GM10266 (cell line): ENCODE measurements at regions not wholly inside any gene's neighbourhood (a gene's known extent, or its start where the extent isn't known, plus 50 kb on each side); places are given as distances from the start of the nearest gene placed in this dataset.

Experiments used
- DNase-seq: peaks from one replicate; pipeline ENCODE4 v3.0.0; 2012; ENCODE audit errors: extremely low spot score
- TF ChIP-seq, protein P1 (sequence below): IDR thresholded peaks from 2 replicates; pipeline ENCODE4 v1.5.1; 2012; ENCODE audit warnings: mild to moderate bottlenecking, low read depth; ENCODE audit not compliant: control insufficient read depth, insufficient read depth; ENCODE audit errors: missing control alignments

DNA sequence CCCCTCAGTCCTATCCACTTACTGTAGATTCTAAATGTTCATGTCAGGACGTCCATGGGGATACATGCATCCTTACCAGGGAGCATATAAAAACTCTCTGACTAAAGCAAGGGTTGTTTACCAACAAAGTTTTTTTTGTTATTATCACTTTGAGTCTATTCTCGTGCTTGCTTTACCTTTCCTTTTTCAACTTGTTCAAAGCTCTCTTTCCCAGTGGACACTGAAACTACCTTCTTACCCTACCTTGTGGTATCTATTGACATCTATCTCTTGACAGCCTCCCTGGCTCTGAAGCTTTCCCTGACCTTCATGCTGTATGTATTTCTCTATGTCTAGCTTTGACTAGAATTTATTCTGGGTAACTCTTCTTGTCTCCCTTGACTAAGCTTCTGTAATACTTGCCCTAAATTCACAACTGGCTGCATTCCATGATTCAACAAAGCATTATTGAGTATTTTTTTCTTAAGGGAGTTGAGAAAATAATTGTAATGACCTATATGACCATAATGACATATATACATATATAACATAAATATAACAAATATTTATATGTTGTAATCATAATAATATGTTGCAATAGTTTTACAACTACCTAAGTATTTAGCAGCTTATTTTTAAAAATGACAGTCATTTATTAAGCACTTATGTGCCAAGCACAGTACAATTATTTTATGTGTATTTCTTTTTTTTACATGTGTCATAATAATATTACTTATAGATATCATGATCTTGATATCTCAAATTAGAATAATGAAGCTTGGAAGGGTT lies 403.4 kb upstream of the SPRY2 start:
- DNase-seq = no peak
- TF ChIP-seq, protein P1, sequence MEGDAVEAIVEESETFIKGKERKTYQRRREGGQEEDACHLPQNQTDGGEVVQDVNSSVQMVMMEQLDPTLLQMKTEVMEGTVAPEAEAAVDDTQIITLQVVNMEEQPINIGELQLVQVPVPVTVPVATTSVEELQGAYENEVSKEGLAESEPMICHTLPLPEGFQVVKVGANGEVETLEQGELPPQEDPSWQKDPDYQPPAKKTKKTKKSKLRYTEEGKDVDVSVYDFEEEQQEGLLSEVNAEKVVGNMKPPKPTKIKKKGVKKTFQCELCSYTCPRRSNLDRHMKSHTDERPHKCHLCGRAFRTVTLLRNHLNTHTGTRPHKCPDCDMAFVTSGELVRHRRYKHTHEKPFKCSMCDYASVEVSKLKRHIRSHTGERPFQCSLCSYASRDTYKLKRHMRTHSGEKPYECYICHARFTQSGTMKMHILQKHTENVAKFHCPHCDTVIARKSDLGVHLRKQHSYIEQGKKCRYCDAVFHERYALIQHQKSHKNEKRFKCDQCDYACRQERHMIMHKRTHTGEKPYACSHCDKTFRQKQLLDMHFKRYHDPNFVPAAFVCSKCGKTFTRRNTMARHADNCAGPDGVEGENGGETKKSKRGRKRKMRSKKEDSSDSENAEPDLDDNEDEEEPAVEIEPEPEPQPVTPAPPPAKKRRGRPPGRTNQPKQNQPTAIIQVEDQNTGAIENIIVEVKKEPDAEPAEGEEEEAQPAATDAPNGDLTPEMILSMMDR = no peak

- TF ChIP-seq, protein P1 = no peak
- DNase-seq = no peak
Observed at GRCh38 chr13:80742033-80742432, 401.1 kb upstream of the SPRY2 start.

- TF ChIP-seq, protein P1 = no peak
- DNase-seq = no peak
Observed at GRCh38 chr13:80740071-80740470, 399.1 kb upstream of the SPRY2 start.

DNA sequence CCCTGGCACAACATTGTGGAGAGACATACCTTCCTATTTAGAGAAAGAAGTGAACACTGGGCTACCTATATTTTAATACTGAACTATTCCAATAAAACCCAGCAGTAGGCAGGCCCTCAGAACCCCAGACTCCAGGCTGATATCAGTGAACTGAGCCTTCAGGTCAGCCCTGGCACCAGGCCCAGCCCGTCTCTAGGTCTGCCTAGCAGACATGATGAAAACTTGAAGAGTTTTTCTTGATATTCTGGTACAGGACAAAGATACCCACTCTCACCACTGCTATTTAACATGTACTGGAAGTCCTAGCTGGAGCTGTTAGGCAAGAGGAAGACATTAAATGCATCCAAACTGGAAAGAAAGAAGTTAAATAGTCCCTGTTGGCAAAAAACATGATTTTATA lies 396.6 kb upstream of the SPRY2 start:
- TF ChIP-seq, protein P1 = no peak
- DNase-seq = no peak

GRCh38 chr13:80727321-80727975 lies 386.5 kb upstream of the SPRY2 start:
- DNase-seq = no peak
- TF ChIP-seq, protein P1 = no peak

GRCh38 chr13:80726868-80727267 lies 385.9 kb upstream of the SPRY2 start:
- DNase-seq = no peak

DNA sequence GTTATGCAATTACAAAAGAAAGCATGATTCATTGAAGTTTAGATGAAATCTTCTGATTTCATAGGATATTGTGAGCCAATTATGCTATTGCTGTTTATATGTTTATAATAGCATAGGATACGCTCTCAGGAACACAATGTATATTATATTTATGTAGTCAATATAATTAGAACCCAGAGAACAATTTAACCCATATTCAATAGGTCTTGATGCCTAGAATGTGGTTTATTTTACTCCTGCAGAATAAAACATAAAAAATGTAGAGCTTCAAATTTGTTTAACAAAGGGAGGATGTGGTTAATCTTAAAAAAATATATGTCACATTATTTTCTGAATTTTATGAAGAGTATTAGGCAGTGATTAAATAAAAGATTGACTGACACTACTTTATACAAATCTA lies 380.8 kb upstream of the SPRY2 start:
- TF ChIP-seq, protein P1 = no peak
- DNase-seq = no peak

More at GRCh38 chr13:80726868-80727267, 385.9 kb upstream of the SPRY2 start:
- TF ChIP-seq, protein P1 = no peak
